B cell (primary cell): ENCODE measurements at regions not wholly inside any gene's neighbourhood (a gene's known extent, or its start where the extent isn't known, plus 50 kb on each side); places are given as distances from the start of the nearest gene placed in this dataset.

Source experiments
- CTCF ChIP-seq: fragments of 200-600 bp; IDR thresholded peaks from one replicate; pipeline ENCODE4 v1.8.0; 2022; ENCODE audit warnings: antibody characterized with exemption, mild to moderate bottlenecking
- EZH2 ChIP-seq: IDR thresholded peaks from 2 replicates; pipeline ENCODE4 v1.6.1; 2012; ENCODE audit warnings: borderline replicate concordance, low read depth, mild to moderate bottlenecking, moderate library complexity, low read length; ENCODE audit not compliant: insufficient read depth, poor library complexity, severe bottlenecking

GRCh38 chr4:18421519-18421918, 400.0 kb upstream of the LCORL start:
- no peak for TF ChIP-seq CTCF
- TF ChIP-seq EZH2 = no peak
